ENCODE measurements at regions not wholly inside any gene's neighbourhood (a gene's known extent, or its start where the extent isn't known, plus 50 kb on each side); places are given as distances from the start of the nearest gene placed in this dataset.

- dilution Hi-C loops (cut with MboI; ENCODE audit: extremely low pct_ligation_motif_present, low sequenced_read_pairs) (no loop called here), intact Hi-C loops (cut with micrococcal nuclease) (no loop called here)
- H3K9me1 ChIP-seq (replicated peaks; ENCODE audit: control insufficient read depth, extremely low read depth, insufficient read depth, low read length), result no peaks in the 10 kb centered on the region
- no peak overlapping the region for H3K4me3 ChIP-seq (replicated peaks in 1 of 3; ENCODE audit: insufficient read depth in 1 of 3, low read depth in 1 of 3, low read length in 3 of 3)
- no peak overlapping the region for H2AFZ ChIP-seq (ENCODE audit: low read depth, low read length)
- no peaks in the 10 kb centered on the region for H4K20me1 ChIP-seq (replicated peaks; ENCODE audit: control insufficient read depth, extremely low read depth, insufficient read depth, low read length)
- H3K36me3 ChIP-seq (ENCODE audit: control insufficient read depth in 2 of 2, extremely low read depth in 1 of 2, insufficient read depth in 2 of 2, low read length in 2 of 2), result no peaks in the 10 kb centered on the region
- BruUV-seq (replicated peaks), result no TSS peak
- FAIRE-seq (no peak), DNase-seq (ENCODE audit: low read depth, low spot score) (no peak)
- no peak overlapping the region for H3K9ac ChIP-seq (replicated peaks; ENCODE audit: extremely low read depth, insufficient read depth, low read length)
- ChIA-PET CTCF (no interaction called here), POLR2A (no interaction called here)
- no peaks in the 10 kb centered on the region for H3K9me3 ChIP-seq (replicated peaks; ENCODE audit: control insufficient read depth, insufficient read depth, low read length)
- TF ChIP-seq MAX (IDR thresholded peaks at IDR 0.05; ENCODE audit: insufficient read depth, insufficient read length) (no peak), JUN (IDR thresholded peaks at IDR 0.05; ENCODE audit: borderline replicate concordance, insufficient read depth, insufficient read length, low read depth) (no peak), FOS (IDR thresholded peaks at IDR 0.05; ENCODE audit: borderline replicate concordance, insufficient read depth, low read length) (no peak), POLR2A (IDR thresholded peaks at IDR 0.05; ENCODE audit: low read depth, low read length) (no peak), EZH2 (IDR thresholded peaks at IDR 0.05; ENCODE audit: borderline replicate concordance, low read depth, low read length, severe bottlenecking) (no peak), GATA2 (IDR thresholded peaks at IDR 0.05; ENCODE audit: insufficient read depth, insufficient read length, low read depth, low read length) (no peak), MYC (IDR thresholded peaks at IDR 0.05; ENCODE audit: low read depth, low read length) (no peak), CTCF (IDR thresholded peaks at IDR 0.05; ENCODE audit: extremely low read depth in 1 of 2, insufficient read depth in 1 of 2, low read depth in 1 of 2, low read length in 2 of 2) (no peak), POLR2AphosphoS5 (IDR thresholded peaks at IDR 0.05; ENCODE audit: insufficient read depth, low read depth, low read length) (no peak)
- no peak overlapping the region for H3K4me2 ChIP-seq (ENCODE audit: insufficient read depth, low read length)
- no peaks in the 10 kb centered on the region for H3K79me2 ChIP-seq (ENCODE audit: control insufficient read depth, insufficient read depth, low read length)
- no peak overlapping the region for H3K27ac ChIP-seq (ENCODE audit: insufficient read depth, low read depth, low read length)
- H3K4me1 ChIP-seq (ENCODE audit: control insufficient read depth, extremely low read depth, insufficient read depth, low read length), result no peaks in the 10 kb centered on the region
- H3K27me3 ChIP-seq (ENCODE audit: control insufficient read depth in 2 of 2, insufficient read depth in 2 of 2, low read length in 2 of 2), result no peaks in the 10 kb centered on the region
These were observed 140.1 kb upstream of the ABCA1 start for GRCh38 chr9:105067895-105068580.

Data from endothelial cell of umbilical vein (primary cell).